HG02588 (cell line): ENCODE measurements at regions not wholly inside any gene's neighbourhood (a gene's known extent, or its start where the extent isn't known, plus 50 kb on each side); places are given as distances from the start of the nearest gene placed in this dataset.
"Not testable (repeated sequence)": the region's sequence is repeated elsewhere in the genome, so short reads cannot be mapped to it uniquely, and the experiment has no call there.

ENCODE experiments used
- ATAC-seq: cut with Tn5 transposase; IDR thresholded peaks from one replicate; pipeline ENCODE4 v1.9.1; 2021; ENCODE audit warnings: mild to moderate bottlenecking, moderate library complexity; ENCODE audit not compliant: unreplicated experiment

GRCh38 chr6:19370831-19371230, 466.3 kb upstream of the ID4 start:
- no peak for ATAC-seq

DNA sequence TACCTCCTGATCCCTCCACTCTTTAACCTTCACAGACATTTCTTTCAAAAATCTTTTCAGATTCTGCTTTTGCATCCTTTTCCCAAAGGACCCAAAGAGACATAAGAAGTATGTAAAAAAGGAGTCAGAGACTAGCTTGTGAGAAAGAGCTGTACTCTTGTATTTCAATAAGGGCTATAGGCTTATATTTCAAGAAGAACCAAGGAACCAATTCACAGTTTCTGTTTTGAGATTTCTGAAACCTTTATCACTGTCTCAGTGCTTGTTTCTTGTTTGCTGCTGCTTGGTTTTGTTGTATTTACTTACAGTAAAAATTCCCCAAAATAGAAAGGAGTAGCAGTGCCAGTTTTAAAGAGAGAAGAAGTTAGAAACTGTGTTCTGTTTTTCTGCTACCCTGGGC, 461.6 kb upstream of the ID4 start:
- ATAC-seq, result no peak

- ATAC-seq, result no peak
These were observed 459.4 kb upstream of the ID4 start for GRCh38 chr6:19377722-19378121.

- ATAC-seq, result no peak
These were observed 456.9 kb upstream of the ID4 start for GRCh38 chr6:19380293-19380692.

GRCh38 chr6:19382676-19383075, 454.5 kb upstream of the ID4 start:
- no peak for ATAC-seq

- no peak for ATAC-seq
These were observed 445.2 kb upstream of the ID4 start for GRCh38 chr6:19391926-19392325.

DNA sequence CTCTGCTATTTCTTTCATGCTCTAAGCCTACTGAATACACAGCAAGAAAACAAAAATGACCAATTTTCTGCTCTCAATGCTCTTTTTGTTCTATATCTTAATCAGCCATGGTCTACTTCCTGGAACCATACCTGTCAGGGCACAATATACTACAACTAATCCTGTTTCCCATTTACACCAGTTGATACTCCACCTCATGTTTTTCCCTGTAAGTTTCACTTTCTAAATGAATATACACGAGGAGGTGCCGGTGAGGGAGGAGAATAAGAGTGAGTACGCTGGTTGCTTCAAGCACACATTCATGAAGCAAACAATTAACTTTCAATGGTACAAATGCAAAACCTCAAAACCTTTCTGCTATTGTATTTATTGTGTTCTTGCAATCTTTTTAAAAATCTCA, 443.1 kb upstream of the ID4 start:
- no peak for ATAC-seq

GRCh38 chr6:19394687-19395086, 442.5 kb upstream of the ID4 start:
- ATAC-seq, result no peak

- ATAC-seq, result no peak
These were observed 441.9 kb upstream of the ID4 start for GRCh38 chr6:19395316-19395715.

- no peak for ATAC-seq
These were observed 437.8 kb upstream of the ID4 start for GRCh38 chr6:19399406-19399805.

DNA sequence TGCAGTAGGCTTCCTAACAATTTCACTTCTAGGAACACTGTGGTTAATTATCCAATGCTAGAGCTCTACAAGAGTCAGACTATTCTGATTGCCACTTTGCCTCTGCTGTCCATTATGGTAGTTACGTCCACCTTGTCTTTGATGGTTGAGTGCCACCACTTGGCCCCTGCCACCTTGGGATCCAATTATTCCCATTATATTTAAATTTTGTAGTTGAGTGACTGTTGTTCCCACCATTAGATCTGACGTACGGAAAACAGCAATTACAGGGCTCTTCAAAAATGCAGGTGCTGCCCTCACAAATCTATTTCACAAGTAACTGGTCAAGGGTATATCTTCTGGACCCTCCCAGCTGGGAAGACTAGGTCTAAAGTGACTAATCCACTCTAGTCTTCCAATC, 432.3 kb upstream of the ID4 start:
- ATAC-seq, result not testable (repeated sequence)

DNA sequence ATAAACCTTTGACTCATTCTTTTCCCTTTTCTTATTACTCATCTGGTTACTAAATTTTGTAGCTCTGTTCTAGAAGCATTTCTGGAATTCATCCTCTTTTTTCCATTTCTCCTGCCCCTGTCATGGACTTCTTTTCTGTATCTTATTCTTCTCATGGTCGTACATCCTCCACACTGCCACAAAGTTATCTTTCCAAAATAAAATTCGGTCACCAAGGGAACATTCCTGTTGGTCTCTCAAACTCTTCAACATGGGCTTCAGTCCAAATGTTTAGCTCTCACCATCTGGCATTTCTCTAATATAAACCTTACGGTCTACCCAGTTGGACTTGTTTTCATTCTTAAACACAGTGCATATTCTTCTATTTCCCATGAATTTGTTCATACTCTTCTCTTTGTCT, 428.8 kb upstream of the ID4 start:
- ATAC-seq, result no peak

GRCh38 chr6:19410481-19410880, 426.7 kb upstream of the ID4 start:
- ATAC-seq, result no peak

- no peak for ATAC-seq
These were observed 423.8 kb upstream of the ID4 start for GRCh38 chr6:19413323-19413722.

- ATAC-seq, result no peak
These were observed 421.4 kb upstream of the ID4 start for GRCh38 chr6:19415605-19416326.

- no peak for ATAC-seq
These were observed 420.4 kb upstream of the ID4 start for GRCh38 chr6:19416811-19417210.

- ATAC-seq, result no peak
These were observed 419.5 kb upstream of the ID4 start for GRCh38 chr6:19417713-19418112.

- no peak for ATAC-seq
These were observed 412.3 kb upstream of the ID4 start for GRCh38 chr6:19424853-19425252.

DNA sequence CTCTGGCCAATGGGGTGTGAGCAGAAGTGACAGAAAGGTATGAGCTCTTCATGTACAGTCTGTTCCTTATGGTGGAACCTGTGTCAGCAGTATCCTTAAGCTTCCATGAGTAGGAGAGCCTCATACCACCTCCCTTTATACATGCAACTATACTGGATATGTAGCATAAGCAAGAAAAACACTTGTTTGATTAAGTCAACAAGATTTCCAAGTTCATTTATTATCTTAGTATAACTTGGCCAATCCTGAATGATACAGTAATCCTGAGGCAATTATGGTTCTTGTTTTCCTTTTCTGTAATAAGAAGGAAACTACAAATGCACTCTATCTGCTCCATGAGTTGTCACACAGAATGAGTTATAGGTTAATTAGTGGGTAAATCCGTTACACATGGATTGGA, 409.6 kb upstream of the ID4 start:
- no peak for ATAC-seq

- no peak for ATAC-seq
These were observed 404.1 kb upstream of the ID4 start for GRCh38 chr6:19432966-19433498.

- no peak for ATAC-seq
These were observed 403.1 kb upstream of the ID4 start for GRCh38 chr6:19434065-19434464.

DNA sequence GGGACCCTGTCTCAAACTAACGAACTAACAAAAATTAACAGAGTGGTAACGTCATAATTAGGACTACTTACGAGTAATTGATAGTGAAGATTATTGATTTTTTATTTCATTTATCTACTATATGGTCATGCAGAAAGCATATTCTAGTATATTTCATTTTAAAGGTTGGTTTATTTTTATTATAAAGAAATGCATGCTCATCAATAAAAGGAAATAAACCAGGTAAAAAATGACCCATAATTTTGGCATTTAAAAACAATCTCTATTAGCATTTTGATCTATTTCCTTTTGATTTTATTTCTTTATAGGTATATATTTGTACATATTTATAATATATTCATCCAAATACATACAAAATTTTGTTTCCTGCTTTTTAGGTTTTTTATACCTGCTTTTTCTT, 401.4 kb upstream of the ID4 start:
- ATAC-seq, result no peak
